RWPE1 (cell line): ENCODE measurements at regions not wholly inside any gene's neighbourhood (a gene's known extent, or its start where the extent isn't known, plus 50 kb on each side); places are given as distances from the start of the nearest gene placed in this dataset.

ENCODE experiments used
- CTCF ChIA-PET: fragments of 350-600 bp; sonication (Branson Sonifier 250); formaldehyde crosslinking; extraction: SDS; loops from one replicate; lab custom pipeline; 2021; lab: Yijun Ruan, JAX
- POLR2A ChIA-PET: fragments of 400-600 bp; formaldehyde crosslinking; extraction: SDS; loops from one replicate; lab custom pipeline; 2020; ENCODE audit warnings: antibody characterized with exemption; ENCODE audit not compliant: low non-redundant PET; lab: Yijun Ruan, JAX
- DNase-seq: peaks from one replicate; pipeline ENCODE4 v3.0.0; 2012; ENCODE audit warnings: low spot score
- H3K27ac ChIP-seq: fragments of 450-650 bp; 2 replicates; pipeline ENCODE4 v1.5.1; 2017
- TF ChIP-seq, protein P1 (sequence below): fragments of 450-650 bp; conservative IDR thresholded peaks from 2 replicates; pipeline ENCODE4 v1.5.1; 2017; ENCODE audit warnings: low read depth, mild to moderate bottlenecking

DNA sequence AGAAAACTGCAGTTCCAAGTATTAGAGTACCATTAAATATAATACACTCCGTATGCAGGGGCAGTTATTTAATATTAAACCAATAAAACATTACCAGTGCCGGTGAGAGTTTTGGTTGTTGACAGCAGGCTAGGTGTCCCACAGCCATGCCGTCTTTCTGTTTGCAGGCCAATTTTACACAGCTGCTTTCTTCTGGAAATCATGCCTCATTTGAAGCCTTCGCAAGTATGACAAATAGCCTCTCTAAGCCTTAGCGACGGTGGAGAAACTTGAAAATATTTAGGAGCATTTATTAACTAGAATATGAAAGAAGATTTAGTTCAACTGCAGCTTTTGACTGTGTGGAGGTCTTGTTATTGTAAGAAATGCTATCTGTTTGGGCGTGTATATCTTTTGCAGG lies 226.0 kb downstream of the BMP2 start:
- TF ChIP-seq, protein P1, sequence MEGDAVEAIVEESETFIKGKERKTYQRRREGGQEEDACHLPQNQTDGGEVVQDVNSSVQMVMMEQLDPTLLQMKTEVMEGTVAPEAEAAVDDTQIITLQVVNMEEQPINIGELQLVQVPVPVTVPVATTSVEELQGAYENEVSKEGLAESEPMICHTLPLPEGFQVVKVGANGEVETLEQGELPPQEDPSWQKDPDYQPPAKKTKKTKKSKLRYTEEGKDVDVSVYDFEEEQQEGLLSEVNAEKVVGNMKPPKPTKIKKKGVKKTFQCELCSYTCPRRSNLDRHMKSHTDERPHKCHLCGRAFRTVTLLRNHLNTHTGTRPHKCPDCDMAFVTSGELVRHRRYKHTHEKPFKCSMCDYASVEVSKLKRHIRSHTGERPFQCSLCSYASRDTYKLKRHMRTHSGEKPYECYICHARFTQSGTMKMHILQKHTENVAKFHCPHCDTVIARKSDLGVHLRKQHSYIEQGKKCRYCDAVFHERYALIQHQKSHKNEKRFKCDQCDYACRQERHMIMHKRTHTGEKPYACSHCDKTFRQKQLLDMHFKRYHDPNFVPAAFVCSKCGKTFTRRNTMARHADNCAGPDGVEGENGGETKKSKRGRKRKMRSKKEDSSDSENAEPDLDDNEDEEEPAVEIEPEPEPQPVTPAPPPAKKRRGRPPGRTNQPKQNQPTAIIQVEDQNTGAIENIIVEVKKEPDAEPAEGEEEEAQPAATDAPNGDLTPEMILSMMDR, result no peak
- no peak for DNase-seq
- ChIA-PET CTCF (no interaction called here), POLR2A (no interaction called here)
- no peak overlapping the region for H3K27ac ChIP-seq

DNA sequence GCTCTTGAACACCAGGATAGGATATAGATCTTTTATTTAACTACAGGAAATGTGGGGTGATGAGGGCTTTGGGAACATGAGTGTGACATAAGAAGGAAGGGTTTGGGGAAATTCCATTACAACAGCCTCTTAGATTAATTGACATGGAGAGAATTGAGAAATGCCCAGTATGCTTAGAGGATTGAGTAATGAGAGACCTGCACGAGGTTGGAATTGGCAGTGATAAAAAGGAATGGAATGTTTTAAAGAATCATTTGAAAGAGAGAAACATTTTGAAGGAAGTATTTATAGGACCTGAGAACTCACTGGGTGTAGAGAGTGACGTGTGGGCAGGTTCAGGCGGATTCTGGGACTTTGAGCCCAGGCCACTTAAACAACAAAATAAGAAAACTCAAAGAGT lies 227.0 kb downstream of the BMP2 start:
- peak overlapping the region; percentile 21; the same call in 1 of the 2 replicates for H3K27ac ChIP-seq
- CTCF ChIA-PET, result interaction anchor here (0.5 kb wide), 1 partner anchor 559 kb away, joined by 3 read pairs; no protein-coding TSS in a partner anchor
- POLR2A ChIA-PET, result no interaction called here
- TF ChIP-seq, protein P1, result no peak
- DNase-seq, result peak; percentile 90

DNA sequence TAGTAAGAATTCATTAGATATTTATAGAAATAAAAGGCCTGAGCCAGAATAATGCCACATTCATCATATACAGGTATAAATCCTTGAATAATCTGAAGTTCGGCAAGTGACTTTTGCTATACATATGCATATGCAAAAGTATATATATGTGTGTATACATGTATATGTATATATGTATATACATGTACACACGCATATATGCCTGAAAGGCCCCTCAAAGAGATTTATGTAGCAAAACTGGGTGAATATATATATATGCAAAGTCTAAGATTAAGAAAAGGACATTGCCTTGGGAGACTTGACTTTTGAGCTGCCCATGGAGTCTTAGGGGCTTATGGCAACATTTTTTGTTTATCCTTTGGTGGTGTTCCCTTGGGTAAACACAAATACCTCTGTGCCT lies 231.4 kb downstream of the BMP2 start:
- ChIA-PET CTCF (no interaction called here), POLR2A (no interaction called here)
- TF ChIP-seq, protein P1, result no peak
- H3K27ac ChIP-seq, result no peak overlapping the region
- DNase-seq, result no peak

DNA sequence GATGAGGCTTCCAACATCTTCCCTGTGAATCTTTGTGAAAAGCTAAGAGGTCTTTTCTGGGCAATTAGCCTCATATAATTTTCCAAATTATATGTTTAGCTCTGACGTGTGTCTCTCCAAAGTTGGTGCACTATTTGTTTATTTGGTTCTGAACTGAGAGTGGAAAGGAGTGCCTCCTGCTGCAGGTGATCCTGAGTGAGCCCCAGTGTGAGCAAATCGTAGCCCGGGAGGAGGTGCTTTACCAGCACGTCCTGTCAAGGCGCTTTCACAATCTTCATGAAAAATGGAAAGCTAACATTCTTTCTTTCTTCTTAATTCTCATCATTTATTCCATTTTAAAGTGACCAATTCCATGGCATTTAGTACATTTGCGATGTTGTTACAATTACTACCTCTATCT lies 231.9 kb downstream of the BMP2 start:
- TF ChIP-seq, protein P1, result no peak
- H3K27ac ChIP-seq, result no peak overlapping the region
- POLR2A ChIA-PET, result no interaction called here
- CTCF ChIA-PET, result no interaction called here
- no peak for DNase-seq

DNA sequence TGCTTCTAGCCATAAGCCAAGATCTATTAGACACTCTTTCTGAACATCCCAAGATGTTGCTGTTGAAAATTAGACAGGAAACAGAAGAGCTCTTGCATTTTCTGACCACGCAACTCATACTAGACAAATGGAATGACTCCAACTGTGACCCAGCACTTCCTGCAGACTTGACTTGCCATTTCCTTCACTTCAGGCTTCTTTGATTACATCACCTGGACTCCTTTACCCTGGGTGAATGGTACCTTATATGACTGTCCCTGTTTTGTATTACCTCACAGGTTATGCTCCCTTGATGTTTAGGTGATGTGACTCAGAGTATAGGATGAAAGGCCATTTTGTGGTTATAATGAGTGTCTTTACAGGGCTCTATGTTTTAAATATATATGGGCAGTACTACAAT lies 236.1 kb downstream of the BMP2 start:
- CTCF ChIA-PET, result no interaction called here
- H3K27ac ChIP-seq, result no peak overlapping the region
- peak; percentile 27 for DNase-seq
- POLR2A ChIA-PET, result no interaction called here
- TF ChIP-seq, protein P1, result no peak

DNA sequence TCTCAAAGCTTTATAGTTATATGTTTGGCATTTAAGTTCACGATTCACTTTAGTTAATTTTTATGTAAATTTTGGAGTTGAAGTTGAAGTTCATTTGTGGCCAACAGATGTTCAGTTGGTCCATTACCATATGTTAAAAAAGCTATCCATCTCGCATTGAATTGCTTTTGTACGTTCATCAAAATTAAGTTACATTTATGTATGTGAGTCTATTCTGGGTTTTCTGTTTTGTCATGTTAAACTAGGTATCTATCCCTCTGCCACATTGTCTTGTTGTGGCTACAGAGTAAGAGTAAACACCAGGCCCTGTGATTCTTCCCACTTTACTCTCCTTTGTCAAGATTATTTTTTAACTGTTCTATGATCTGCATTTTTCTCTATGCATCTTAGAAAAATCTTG lies 237.3 kb downstream of the BMP2 start:
- CTCF ChIA-PET, result no interaction called here
- TF ChIP-seq, protein P1, result no peak
- no peak for DNase-seq
- H3K27ac ChIP-seq, result no peak overlapping the region
- POLR2A ChIA-PET, result no interaction called here

DNA sequence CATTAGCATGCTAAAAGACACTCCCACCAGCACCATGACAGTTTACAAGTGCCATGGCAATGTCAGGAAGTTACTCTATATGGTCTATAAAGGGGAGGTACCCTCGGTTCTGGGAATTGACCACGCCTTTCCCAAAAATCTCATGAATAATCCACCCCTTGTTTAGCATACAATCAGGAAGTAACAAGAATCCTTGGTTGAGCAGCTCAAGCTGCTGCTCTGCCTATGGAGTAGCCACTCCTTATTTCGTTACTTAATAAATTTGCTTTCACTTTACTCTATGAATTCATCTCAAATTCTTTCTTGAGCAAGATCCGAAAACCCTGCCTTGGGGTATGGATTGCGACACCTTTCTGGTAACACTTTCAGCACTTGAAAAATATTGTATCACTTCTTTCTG lies 243.0 kb downstream of the BMP2 start:
- H3K27ac ChIP-seq, result no peak overlapping the region
- ChIA-PET POLR2A (no interaction called here), CTCF (no interaction called here)
- DNase-seq, result peak; percentile 26
- TF ChIP-seq, protein P1, result no peak
